SK-N-SH (cell line): ENCODE measurements at regions not wholly inside any gene's neighbourhood (a gene's known extent, or its start where the extent isn't known, plus 50 kb on each side); places are given as distances from the start of the nearest gene placed in this dataset.

Source experiments
- EZH2phosphoT487 ChIP-seq: fragments of 200-600 bp; sonication (generic); IDR thresholded peaks from 2 replicates; pipeline ENCODE4 v1.6.1; 2017; ENCODE audit warnings: low read depth, mixed run types, mild to moderate bottlenecking, antibody characterized with exemption, moderate library complexity, borderline replicate concordance
- NFIC ChIP-seq: IDR thresholded peaks from 2 replicates; pipeline ENCODE4 v1.4.0; 2012; ENCODE audit warnings: borderline replicate concordance
- TF ChIP-seq, protein P1 (sequence below): fragments of 200-600 bp; sonication (generic); IDR thresholded peaks from 2 replicates; pipeline ENCODE4 v1.6.1; 2017; ENCODE audit warnings: antibody characterized with exemption, mild to moderate bottlenecking, moderate library complexity

GRCh38 chr6:2600363-2600762, 150.4 kb downstream of the MYLK4 start:
- TF ChIP-seq EZH2phosphoT487 (no peak), NFIC (no peak)
- TF ChIP-seq, protein P1, sequence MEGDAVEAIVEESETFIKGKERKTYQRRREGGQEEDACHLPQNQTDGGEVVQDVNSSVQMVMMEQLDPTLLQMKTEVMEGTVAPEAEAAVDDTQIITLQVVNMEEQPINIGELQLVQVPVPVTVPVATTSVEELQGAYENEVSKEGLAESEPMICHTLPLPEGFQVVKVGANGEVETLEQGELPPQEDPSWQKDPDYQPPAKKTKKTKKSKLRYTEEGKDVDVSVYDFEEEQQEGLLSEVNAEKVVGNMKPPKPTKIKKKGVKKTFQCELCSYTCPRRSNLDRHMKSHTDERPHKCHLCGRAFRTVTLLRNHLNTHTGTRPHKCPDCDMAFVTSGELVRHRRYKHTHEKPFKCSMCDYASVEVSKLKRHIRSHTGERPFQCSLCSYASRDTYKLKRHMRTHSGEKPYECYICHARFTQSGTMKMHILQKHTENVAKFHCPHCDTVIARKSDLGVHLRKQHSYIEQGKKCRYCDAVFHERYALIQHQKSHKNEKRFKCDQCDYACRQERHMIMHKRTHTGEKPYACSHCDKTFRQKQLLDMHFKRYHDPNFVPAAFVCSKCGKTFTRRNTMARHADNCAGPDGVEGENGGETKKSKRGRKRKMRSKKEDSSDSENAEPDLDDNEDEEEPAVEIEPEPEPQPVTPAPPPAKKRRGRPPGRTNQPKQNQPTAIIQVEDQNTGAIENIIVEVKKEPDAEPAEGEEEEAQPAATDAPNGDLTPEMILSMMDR = no peak
